HG03442 (cell line): ENCODE measurements at regions not wholly inside any gene's neighbourhood (a gene's known extent, or its start where the extent isn't known, plus 50 kb on each side); places are given as distances from the start of the nearest gene placed in this dataset.
"Not testable (repeated sequence)": the region's sequence is repeated elsewhere in the genome, so short reads cannot be mapped to it uniquely, and the experiment has no call there.

Experiments used
- ATAC-seq: cut with Tn5 transposase; IDR thresholded peaks from one replicate; pipeline ENCODE4 v1.9.1; 2021; ENCODE audit warnings: mild to moderate bottlenecking, moderate library complexity; ENCODE audit not compliant: unreplicated experiment

DNA sequence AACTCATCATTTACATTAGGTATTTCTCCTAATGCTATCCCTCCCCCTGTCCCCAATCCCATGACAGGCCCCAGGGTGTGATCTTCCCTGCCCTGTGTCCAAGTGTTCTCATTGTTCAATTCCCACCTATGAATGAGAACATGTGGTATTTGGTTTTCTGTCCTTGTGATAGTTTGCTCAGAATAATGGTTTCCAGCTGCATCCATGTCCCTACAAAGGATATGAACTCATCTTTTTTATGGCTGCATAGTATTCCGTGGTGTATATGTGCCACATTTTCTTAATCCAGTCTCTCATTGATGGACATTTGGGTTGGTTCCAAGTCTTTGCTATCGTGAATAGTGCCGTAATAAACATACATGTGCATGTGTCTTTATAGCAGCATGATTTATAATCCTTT is 113.0 kb upstream of the CHD6 start:
- ATAC-seq = not testable (repeated sequence)

DNA sequence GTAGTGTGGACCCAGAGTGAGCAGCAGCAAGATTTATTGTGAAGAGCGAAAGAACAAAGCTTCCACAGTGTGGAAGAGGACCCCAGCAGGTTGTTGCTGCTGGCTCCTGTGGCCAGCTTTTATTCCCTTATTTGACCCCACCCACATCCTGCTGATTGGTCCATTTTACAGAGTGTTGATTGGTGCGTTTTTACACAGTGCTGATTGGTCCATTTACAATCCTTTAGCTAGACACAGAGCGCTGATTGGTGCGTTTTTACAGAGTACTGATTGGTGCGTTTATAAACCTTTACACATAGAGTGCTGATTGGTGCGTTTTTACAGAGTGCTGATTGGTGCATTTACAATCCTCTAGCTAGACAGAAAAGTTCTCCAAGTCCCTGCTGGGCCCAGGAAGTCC is 109.5 kb upstream of the CHD6 start:
- not testable (repeated sequence) for ATAC-seq

DNA sequence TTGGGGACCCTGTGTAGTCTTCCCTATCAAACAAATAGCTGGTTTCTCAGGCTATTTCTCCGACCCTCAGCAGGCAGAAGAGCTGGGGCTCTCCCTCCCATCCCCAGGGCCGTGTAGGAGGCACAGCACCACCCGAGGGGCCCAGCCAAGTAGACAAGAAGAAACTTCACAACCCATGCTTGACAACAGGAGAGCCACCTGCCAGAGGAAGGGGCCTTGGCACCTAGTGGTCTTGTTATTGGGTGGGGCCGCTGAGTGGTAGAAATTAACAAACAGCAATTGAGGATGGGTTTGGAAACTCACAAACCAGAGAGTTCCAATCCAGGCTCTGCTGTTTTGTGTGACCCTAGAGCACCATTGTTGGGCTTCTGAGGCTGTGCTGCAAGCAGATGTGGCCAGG is 108.5 kb upstream of the CHD6 start:
- ATAC-seq = no peak

DNA sequence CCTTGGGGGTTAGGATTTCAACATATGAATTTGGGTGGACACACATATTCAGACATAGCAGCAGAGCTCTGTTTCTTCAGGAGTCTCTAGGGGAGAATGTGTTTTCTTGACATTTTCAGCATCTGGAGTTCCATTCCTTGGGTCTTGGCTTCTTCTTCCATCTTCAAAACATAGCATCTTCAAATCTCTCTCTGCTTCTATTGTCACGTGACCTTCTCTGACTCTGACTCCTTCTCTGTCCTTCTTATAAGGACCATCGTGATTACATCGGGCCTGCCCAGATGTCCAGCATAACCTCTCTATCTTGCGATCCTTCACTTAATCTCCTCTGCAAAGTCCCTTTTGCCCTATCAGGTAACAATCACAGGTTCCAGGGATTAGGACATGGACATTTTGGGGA is 101.0 kb upstream of the CHD6 start:
- ATAC-seq = no peak

DNA sequence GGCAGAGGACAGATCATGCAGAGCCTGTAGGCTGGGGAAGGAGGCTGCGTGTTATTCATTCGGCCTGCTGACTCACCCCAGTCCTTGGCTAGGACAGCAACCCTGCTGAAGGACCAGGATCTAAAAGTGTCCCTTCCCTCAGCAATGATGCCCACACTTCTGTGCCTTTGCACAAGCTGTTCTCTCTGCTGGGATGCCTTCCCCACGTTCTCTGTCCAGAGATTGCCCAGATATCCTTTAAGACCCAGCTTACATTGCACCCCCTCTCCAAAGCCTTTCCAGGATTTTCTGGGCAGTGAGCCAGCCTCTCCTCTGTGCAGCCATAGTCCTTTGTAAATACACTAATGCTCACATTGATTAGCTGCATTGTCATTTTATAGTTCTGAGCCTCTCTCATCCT is 99.3 kb upstream of the CHD6 start:
- ATAC-seq = no peak

DNA sequence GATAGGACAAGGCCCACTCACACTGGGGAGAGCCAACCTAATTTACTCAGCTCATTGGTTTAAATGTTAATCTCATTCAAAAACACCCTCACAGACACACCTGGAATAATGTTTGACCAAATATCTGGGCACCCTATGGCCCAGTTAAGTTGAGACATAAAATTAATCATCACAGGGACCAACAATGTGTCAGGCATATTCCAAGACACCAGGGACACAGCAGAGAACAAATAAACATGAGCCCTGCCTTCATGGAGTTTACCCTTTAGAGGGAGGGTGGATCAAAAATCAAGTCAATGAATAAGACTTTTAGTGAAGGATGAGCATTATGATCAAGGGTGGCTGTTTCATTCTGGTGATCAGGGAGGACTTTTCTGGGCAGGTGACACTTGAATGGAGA is 98.7 kb upstream of the CHD6 start:
- ATAC-seq = no peak

DNA sequence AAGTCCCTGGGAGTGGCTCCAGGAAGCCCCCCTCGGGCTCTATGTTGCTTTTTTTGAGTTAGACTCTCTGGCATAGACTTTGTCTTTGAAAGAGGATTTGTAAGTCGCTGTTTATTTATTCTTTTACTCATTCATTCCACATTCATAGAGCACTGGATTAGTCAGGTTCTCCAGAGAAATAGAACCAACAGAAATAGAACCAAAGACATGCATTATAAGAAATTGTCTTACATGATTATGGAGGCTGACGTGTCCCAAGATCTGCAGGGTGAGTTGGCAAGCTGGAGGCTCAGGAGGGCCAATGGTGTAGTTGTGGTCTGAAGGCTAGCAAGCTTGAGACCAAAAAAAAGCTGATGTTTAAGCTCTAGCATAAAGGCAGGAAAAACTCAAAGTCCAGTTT is 98.3 kb upstream of the CHD6 start:
- no peak for ATAC-seq

DNA sequence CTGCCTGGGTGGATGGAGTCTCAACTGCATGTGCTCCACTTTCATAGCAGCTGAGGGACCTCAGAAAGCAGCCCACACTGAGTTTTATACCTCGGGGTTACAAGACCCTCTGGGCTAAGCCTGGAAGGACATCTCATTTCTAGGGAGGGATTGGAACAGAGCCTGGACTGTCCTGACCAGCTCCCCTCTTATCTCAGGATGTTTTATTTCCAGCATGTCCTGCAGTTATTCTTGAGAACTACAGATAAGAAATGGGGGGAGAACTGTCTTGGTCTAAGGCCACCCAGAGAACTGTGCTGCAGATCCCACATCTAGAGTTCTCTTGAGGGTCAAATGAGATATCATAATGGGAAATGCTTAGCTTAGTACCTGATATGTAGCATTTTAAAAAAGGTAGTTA is 97.3 kb upstream of the CHD6 start:
- ATAC-seq = no peak

DNA sequence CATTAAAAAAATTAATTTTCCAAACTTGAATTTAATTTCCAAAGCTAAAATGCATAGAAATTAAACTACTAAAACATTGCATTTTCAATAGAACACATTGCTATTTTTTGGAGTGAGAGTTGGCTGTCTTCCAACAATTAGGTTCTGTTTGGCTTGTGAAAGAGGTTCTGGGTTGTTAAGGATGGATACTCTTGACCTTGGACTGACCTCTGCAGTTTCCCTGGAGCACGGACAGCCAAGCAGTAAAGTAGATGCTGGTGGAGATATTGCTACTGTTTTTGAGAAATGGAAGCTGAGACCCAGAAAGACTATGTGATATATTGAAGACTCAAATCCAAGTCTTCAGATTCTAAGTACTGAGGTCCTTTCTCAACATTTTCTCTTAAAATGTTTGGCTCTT is 95.9 kb upstream of the CHD6 start:
- ATAC-seq = no peak

DNA sequence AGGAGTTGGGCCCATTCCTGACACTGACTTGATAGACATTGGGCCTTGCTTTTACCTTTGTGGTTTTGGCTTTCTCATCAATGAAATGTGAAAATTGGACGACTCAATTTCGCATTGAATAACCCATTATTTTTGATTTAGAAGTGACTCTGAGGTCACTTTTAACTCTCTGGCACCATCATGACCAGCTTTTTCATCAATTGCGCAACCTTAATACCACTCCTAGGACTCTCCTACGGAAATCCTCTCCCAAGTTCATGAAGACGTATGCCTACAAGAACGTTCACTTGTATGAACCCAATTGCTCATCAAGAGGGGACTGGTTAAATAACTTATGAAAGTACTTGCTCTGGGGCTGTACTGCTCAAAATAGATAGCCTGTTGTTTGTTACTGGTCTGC is 86.7 kb upstream of the CHD6 start:
- ATAC-seq = no peak

DNA sequence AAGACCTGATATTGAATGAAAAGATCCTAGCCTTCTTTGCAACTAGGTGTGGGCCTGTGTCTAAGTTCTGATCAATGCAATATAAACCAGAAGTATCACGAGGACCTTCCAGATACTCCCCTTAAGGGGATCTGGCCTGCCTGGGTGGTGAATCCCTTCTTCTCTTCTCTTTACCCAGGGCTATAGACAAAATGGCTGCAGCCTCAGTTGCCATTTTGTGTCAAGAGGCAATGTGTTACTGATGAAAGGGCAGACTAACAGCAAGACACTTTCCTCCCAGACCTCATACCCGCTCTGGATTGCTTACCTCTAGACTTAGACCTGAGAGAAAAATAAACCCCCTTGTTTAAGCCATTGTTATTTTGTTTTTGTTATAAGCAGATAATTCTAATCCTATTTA is 84.5 kb upstream of the CHD6 start:
- no peak for ATAC-seq

DNA sequence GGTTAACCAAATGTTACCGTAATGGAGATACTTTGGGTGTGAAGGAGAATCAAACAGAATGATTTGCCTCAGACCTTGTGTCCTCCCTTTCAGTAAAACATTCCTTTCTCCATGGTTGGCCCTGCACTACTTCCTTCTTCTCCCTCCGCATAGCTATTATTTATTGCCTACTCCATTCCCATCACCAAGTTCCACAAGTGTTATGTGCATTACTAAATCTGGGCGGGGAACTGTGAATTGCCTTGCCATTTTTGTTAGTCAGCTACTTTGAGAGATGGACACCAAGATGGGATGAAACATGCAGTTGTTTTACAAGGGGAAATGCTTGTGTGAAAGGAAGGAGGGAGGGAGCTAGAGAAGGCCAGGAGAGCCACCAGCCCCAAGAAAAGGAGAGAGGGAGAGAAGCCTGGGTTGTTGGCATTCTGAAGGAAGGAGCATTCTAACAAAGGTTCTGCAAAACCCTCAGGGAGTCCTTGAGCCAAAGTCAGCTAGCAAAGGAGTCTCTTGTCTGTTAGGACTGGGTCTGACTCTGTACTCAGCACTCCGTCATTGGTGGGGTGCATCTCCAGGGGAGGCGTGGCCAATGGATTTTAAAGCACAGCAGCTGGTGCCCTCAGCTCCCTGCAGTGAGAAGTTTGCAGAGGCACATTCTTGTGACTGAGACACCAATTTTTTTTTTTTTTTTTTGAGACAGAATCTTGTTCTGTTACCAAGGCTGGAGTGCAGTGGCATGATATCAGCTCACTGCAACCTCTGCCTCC is 83.6 kb upstream of the CHD6 start:
- ATAC-seq = no peak

DNA sequence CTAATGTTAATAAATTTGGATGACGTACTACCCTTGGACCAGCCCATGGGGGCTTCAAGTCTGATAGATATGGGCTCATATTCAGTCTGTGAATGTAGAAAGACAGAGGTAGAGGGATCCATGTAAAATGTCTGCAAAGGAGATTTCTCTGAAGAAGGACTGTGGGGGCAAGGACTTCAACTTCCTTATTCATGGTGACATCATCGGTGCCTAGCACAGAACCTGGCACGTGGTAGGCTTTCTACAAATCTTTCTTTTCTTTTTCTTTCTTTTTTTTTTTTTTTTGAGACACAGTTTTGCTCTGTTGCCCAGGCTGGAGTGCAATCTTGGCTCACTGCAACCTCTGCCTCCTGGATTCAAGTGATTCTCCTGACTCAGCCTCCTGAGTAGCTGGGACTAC is 81.5 kb upstream of the CHD6 start:
- not testable (repeated sequence) for ATAC-seq

DNA sequence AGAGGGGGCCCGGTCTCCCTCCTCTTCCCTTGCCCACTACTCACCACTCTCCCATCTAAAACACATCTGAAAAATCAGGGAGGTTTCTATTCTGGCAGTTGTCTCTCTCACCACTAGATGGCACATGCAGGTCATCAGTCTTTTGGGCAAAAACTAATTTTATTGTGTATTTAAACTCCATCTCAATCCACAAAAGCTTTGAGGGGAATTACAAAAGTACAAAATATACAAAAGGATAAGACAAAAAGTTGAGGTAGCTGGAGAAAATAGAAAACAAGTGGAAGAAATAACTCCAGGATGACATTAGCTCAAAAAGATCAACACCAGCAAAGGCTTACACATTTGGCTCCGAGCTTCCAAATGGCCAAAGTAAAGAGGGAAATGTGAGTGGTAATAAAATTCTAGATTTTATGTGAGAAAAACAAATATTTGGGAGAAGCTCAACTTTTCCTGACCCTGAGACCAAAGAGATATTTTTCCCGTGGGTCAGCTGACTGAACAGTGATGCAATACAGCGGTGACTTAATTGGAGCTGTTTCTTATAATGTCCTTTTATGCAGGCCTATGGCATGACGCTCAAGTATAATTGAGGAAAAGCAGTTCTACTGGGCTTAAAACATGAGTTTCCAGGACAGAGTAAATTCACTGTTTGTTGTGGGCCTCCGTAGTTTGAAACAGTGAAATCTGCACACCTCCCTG is 79.8 kb upstream of the CHD6 start:
- ATAC-seq = no peak

DNA sequence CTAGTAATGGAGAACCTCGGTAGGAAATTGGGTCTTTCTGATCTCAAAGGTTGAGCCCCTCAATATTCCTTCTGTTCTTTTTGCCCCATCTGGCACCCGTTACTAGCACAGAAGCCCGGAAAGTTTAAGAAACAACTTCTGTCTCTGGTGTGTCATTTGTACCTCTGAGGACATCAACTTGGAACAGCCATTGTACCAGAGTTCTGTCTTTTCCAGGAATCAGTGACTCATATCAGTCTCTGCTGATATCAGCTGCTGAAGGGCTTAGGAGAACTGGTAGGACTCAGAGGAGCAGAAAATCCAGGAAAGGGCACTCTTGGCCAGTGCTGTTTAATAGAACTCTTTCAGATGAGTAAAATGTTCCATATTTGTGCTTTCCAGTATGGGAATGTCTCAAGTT is 78.3 kb upstream of the CHD6 start:
- ATAC-seq = no peak

DNA sequence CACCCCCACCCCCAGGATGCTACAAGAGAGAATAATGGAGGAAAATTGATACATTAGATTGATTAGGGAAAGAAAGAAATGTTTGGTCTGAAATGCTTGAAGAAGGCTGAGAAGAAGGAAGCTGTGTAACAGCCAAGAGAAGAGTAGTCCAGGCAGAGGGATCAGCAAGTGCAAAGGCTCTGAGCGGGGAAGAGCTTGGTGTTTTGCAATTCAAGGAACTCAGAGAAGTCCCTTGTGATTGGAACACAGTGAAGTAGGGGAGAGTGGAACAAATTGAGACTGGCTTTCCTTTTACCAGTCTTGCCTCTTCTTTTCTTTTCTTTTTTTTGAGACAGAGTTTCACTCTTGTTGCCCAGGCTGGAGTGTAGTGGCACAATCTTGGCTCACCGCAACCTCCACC is 76.6 kb upstream of the CHD6 start:
- ATAC-seq = no peak

DNA sequence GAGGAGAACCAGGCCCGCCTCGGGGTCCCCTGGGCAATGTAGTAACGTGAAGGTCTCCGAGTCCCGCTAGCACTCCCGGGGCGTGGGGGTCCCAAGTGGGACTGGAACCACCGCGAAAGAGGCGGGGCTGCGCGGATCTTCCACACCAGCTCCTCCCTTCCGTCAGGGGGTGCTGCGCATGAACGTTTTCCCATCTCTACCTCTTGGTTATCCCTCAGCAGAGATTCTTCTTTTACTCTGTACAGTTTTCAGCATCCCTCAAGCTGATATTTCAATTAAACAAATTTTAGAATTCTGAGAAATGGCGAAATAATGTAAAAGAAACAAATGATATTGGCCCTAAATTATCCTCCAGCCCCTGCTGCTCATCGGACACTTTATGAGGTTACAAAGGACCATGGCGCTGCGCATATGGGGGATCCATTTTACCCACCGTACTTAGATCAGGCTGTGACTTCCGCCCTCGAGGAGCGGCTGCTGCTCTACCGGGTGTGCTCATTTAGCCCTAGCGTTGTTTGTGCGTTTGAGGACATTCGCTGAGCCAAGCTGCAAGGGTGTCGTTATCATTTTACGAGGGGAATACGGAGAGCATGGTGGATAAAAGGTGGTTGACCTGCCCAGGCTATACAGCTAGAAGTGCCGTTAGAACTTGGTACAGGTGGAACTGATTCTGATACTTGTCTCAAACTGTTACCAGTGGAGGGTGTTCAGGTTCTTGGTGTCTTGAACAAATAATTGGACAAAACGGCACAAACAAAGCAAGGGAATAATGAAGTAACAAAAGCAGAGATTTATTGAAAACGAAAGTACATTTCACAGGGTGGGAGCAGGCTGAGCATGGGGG is 75.2 kb upstream of the CHD6 start:
- ATAC-seq = peak; percentile 84

DNA sequence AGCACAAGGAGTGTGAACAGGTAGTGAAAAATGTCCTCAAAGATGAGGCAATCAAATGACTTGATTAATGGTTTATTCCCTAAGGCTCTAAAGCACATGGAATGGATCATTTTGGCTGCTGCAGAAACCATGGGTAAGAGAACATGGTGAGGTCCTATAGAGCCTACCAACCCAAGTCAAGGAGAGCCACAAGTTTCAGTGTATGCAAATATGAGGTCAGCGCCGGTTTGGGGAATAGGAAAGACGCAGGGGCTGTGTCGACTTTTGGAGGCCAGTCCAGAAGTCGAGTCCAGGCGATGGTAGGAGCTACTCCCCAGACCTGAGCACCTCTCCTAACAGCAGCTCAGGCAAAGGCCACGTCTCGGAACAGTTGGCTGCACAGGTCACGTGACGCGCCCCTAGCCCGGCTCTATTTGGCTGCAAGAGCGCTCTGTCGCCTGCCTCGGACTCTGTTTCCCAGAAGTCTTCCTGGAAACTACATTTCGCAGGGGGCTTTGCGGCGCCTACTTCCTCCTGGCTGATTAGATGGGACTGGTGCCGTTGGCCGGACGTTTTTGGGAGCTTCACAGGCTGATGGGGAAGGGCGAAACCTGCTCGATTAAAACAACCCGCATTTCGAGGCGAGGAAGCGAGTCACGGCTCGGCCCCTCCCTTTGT is 74.4 kb upstream of the CHD6 start:
- ATAC-seq = peak; percentile 53

DNA sequence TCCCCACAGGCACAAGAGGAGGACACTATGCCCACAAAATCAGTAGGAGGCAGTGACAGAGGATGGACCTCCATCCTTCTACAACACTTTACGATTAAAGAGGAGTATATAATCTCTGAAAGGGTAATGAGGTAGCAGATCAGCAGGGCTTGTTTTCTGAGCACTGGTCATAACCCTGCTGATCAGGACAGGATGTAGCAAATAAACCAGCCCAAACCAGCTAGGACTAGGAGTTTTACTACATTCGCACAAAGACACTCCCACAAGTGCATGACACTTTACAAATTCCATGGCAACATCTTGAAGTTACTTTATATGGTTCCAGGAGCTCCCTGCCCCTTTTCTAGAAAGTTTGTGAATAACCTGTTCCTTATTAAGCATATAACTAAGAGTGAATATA is 73.3 kb upstream of the CHD6 start:
- no peak for ATAC-seq

DNA sequence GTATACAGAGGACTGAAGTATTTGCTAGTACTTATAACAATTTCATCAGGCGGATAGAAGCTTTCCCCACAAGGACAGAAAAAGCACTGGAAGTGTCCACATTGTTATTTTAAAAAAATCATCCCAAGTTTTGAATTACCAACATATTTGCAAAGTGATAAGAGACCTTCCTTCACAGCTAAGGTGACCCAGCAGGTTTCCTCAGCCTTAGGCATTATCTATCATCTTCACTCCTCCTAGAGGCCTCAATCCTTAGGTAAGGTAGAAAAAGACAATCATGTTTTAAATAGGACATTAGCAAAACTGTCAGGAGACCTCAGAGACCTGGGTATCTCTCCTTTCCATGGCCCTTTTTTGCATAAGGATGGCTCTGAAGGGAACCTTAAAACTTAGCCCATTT is 72.5 kb upstream of the CHD6 start:
- no peak for ATAC-seq

DNA sequence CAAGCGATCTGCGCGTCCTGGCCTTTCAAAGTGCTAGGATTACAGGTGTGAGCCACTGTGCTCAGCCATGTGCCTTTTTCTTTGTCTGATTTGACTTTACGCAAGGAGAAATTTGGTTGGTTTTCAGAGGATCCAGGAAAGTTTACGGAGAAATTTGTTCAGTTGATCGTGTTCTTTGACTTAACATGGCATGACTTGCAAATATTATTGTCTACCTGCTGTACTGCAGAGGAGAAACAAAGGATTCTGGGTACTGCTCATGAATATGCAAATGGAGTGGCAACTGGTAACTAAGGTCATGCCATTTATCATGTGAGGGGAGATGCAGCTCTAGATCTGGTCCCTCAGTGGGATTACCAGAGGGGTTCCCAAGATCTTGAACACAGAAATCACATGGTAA is 68.8 kb upstream of the CHD6 start:
- ATAC-seq = no peak
